Vagina (tissue), 2 donors: ENCODE measurements at regions not wholly inside any gene's neighbourhood (a gene's known extent, or its start where the extent isn't known, plus 50 kb on each side); places are given as distances from the start of the nearest gene placed in this dataset.

Source experiments
- DNase-seq, 2 donors: peaks; one replicate each; pipeline ENCODE4 v3.0.0-alpha.2; 2017; ENCODE audit errors: extremely low spot score in 2 of 2
- H3K27ac ChIP-seq: fragments of 200-600 bp; sonication (generic); one replicate; pipeline ENCODE4 v1.5.1; 2019
- H3K27me3 ChIP-seq: fragments of 200-600 bp; sonication (generic); one replicate; pipeline ENCODE4 v1.5.1; 2019
- H3K36me3 ChIP-seq, 2 donors: fragments of 200-600 bp; sonication (generic); one replicate each; pipeline ENCODE4 v1.5.1; 2017 to 2019
- H3K4me1 ChIP-seq: fragments of 200-600 bp; sonication (generic); one replicate; pipeline ENCODE4 v1.5.1; 2019
- H3K4me3 ChIP-seq, 2 donors: fragments of 200-600 bp; sonication (generic); 1 replicate in 1 of 2; 2 replicates in 1 of 2; pipeline ENCODE4 v1.5.1; 2016 to 2019
- H3K9me3 ChIP-seq: fragments of 200-600 bp; sonication (generic); one replicate; pipeline ENCODE4 v1.5.1; 2019
- CTCF ChIP-seq, 3 experiments: fragments of 450-650 bp in 2 of 3; fragments of 200-600 bp in 1 of 3; sonication (generic) in 1 of 3; IDR thresholded peaks; one replicate each; pipeline ENCODE4 v1.5.1; 2017 to 2019; ENCODE audit warnings: antibody characterized with exemption in 3 of 3, mild to moderate bottlenecking in 2 of 3, moderate library complexity in 2 of 3
- POLR2A ChIP-seq, 2 donors: fragments of 450-650 bp; IDR thresholded peaks; one replicate each; pipeline ENCODE4 v1.6.1; 2017; ENCODE audit warnings: antibody characterized with exemption in 2 of 2, mild to moderate bottlenecking in 2 of 2, moderate library complexity in 2 of 2
- POLR2AphosphoS5 ChIP-seq, 2 donors: sonication (generic); formaldehyde crosslinking; IDR thresholded peaks; one replicate each; pipeline ENCODE4 v1.9.0; 2017; ENCODE audit warnings: antibody characterized with exemption in 2 of 2, mild to moderate bottlenecking in 2 of 2, low read depth in 1 of 2; ENCODE audit not compliant: insufficient read depth in 1 of 2
- intact Hi-C: fragments of 100-400 bp; cut with DNase I; formaldehyde crosslinking; loops from one replicate; pipeline ENCODE4 v1.15.1; 2023

DNA sequence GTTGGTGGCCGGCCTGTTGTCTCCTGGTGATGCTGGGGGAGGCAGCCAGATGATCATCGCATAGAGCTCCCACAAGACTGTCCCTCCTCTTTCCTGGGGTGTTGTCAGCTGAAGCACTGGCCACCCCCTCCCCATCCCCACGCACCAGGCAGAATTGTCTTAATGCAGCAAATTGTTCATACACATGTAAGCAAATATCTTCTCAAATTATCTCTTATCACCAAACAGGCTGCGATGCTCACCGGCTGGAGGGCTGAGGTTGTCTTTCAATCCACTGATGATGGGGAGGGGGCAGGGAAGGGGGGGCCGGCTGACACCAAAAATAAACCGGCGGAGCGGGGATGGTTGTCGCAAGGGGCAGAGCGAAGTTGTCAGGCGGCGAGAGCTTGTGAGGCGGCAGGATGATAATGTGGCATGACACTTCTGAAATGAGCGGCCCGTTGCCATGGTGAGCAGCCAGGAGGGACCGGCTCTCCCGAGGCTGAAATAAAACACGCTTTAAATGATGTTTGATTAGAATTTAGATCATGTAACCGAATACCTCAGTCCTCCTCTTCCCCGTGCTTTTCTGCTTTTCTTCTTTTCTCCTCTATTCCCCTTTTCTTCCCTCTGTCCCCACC is 59.8 kb downstream of the MRM1 start:
- Histone ChIP-seq H3K4me1 (peaks cover 8% of the 10 kb centered on the region), H3K9me3 (no peaks in the 10 kb centered on the region), H3K27ac (no peak overlapping the region), H3K4me3 (no peak overlapping the region), H3K27me3 (no peaks in the 10 kb centered on the region), H3K36me3 (no peaks in the 10 kb centered on the region)
- intact Hi-C loops: no loop called here
- DNase-seq: no peak
- no peak for TF ChIP-seq CTCF (IDR thresholded peaks at IDR 0.05)
- no peak for TF ChIP-seq POLR2A (IDR thresholded peaks at IDR 0.05)
- no peak for TF ChIP-seq POLR2AphosphoS5 (IDR thresholded peaks at IDR 0.05; ENCODE audit: insufficient read depth in 1 of 2, low read depth in 1 of 2)

DNA sequence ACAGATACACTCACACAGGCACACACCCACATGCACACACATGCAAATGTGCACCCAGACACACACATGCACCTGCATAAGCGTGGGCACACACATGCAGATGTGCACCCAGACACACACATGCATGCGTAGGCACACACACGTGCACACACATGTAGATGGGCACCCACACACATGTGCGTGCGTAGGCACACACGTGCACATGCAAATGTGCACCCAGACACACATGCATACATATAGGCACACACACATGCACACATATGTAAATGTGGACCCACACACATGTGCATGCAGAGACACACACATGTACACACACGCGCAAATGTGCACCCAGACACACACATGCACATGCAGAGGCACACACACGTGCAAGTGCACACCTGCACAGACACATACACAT is 60.3 kb downstream of the MRM1 start:
- H3K4me1 ChIP-seq: peaks cover 8% of the 10 kb centered on the region
- no peak overlapping the region for H3K27ac ChIP-seq
- no peak for TF ChIP-seq POLR2AphosphoS5 (IDR thresholded peaks at IDR 0.05; ENCODE audit: insufficient read depth in 1 of 2, low read depth in 1 of 2)
- intact Hi-C loops: no loop called here
- H3K36me3 ChIP-seq: no peaks in the 10 kb centered on the region
- no peak overlapping the region for H3K4me3 ChIP-seq
- no peak for DNase-seq
- H3K27me3 ChIP-seq: no peaks in the 10 kb centered on the region
- no peaks in the 10 kb centered on the region for H3K9me3 ChIP-seq

- no peaks in the 10 kb centered on the region for H3K27me3 ChIP-seq
- no peak overlapping the region for H3K27ac ChIP-seq
- H3K4me3 ChIP-seq: no peak overlapping the region
- TF ChIP-seq POLR2AphosphoS5 (IDR thresholded peaks at IDR 0.05; ENCODE audit: insufficient read depth in 1 of 2, low read depth in 1 of 2) (no peak), CTCF (IDR thresholded peaks at IDR 0.05) (no peak), POLR2A (IDR thresholded peaks at IDR 0.05) (no peak)
- intact Hi-C loops: no loop called here
- no peaks in the 10 kb centered on the region for H3K9me3 ChIP-seq
- DNase-seq: no peak
- H3K4me1 ChIP-seq: no peaks in the 10 kb centered on the region
- no peaks in the 10 kb centered on the region for H3K36me3 ChIP-seq
Observed at GRCh38 chr17:36665417-36665816, 64.0 kb downstream of the MRM1 start.

- intact Hi-C loops: no loop called here
- H3K36me3 ChIP-seq: no peaks in the 10 kb centered on the region
Observed at GRCh38 chr17:36667922-36668321, 66.5 kb downstream of the MRM1 start.

DNA sequence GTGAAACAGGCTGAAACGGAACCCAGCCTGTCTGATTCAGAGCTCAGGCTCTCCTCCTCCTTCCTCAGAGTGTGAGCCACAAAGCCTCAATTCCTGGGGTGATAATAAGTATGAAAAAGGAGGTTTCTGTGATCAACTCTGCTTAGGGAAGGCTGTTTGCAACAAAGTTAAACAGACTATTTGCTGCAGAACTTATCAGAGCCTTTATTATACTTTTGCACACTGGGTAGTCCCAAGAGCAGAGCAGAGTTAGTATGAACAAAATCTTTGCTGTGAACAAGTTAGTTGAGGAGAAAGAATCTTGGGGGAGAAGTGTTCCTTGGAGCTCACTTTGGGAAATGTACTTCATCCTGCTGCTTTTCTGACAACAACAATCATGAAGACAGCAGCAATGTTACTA is 67.4 kb downstream of the MRM1 start:
- Histone ChIP-seq H3K4me3 (no peak overlapping the region), H3K36me3 (no peaks in the 10 kb centered on the region), H3K9me3 (no peaks in the 10 kb centered on the region), H3K4me1 (no peaks in the 10 kb centered on the region), H3K27me3 (no peaks in the 10 kb centered on the region), H3K27ac (no peak overlapping the region)
- no peak for DNase-seq
- intact Hi-C loops: no loop called here
- TF ChIP-seq POLR2AphosphoS5 (IDR thresholded peaks at IDR 0.05; ENCODE audit: insufficient read depth in 1 of 2, low read depth in 1 of 2) (no peak), POLR2A (IDR thresholded peaks at IDR 0.05) (no peak), CTCF (IDR thresholded peaks at IDR 0.05) (no peak)

More at GRCh38 chr17:36667922-36668321, 66.5 kb downstream of the MRM1 start:
- H3K4me3 ChIP-seq: no peak overlapping the region
- no peaks in the 10 kb centered on the region for H3K4me1 ChIP-seq
- DNase-seq: no peak
- no peaks in the 10 kb centered on the region for H3K27me3 ChIP-seq
- no peaks in the 10 kb centered on the region for H3K9me3 ChIP-seq
- TF ChIP-seq POLR2AphosphoS5 (IDR thresholded peaks at IDR 0.05; ENCODE audit: insufficient read depth in 1 of 2, low read depth in 1 of 2): no peak
- TF ChIP-seq CTCF (IDR thresholded peaks at IDR 0.05): no peak
- no peak for TF ChIP-seq POLR2A (IDR thresholded peaks at IDR 0.05)
- H3K27ac ChIP-seq: no peak overlapping the region
